HFF-Myc (cell line): ENCODE measurements at regions not wholly inside any gene's neighbourhood (a gene's known extent, or its start where the extent isn't known, plus 50 kb on each side); places are given as distances from the start of the nearest gene placed in this dataset.

Experiments
- DNase-seq: peaks from one replicate; pipeline ENCODE4 v3.0.0-alpha.2; 2011; ENCODE audit warnings: low read depth; ENCODE audit errors: extremely low read depth
- H3K4me3 ChIP-seq: replicated peaks from 2 replicates; pipeline ENCODE4 v1.5.1; 2011; ENCODE audit warnings: low read depth, mild to moderate bottlenecking, control low read depth, low read length
- TF ChIP-seq, protein P1 (sequence below): IDR thresholded peaks from 2 replicates; pipeline ENCODE4 v1.5.1; 2012; ENCODE audit warnings: mild to moderate bottlenecking, low read depth, low read length, control low read depth; ENCODE audit errors: missing control alignments

DNA sequence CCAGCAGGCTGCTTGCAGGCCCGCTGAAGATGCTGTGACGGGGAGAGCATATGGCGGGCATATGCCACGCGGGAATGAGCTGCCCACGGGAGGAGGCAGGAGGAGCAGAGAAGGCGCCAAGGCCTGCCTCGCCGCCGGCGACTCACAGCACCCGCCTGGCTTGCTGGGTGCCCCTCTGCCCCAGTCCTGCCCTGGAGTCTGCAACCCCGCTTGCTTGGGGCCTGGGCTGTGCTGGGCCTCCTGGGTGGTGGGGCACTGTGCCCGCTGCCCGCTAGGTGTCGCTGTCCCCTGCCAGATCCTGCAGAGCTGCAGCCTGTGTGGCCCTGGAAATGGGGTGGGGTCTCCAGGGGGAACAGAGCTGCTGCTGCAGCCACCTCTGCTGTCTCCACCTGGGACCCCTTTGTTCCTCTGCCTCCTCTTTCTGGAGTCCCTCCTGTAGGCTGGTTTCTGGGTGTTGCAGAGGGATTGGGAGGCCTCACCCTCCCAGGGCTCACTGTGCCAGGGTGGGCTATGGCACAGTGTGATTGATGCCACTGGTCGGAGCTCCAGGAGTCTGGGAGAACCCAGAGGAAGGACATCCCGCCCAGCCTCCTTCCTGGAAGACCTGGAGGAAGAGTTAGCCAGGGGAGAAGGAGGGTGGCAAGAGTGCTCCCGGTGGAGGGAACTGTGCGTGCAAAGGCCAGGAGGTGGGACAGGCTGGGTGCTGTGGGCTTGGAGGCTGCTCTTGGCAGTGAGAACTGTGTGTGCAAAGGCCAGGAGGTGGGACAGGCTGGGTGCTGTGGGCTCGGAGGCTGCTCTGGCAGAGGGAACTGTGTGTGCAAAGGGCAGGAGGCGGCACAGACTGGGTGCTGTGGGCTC is 141.0 kb upstream of the CIBAR2 start:
- DNase-seq = no peak
- H3K4me3 ChIP-seq = no peak overlapping the region
- TF ChIP-seq, protein P1, sequence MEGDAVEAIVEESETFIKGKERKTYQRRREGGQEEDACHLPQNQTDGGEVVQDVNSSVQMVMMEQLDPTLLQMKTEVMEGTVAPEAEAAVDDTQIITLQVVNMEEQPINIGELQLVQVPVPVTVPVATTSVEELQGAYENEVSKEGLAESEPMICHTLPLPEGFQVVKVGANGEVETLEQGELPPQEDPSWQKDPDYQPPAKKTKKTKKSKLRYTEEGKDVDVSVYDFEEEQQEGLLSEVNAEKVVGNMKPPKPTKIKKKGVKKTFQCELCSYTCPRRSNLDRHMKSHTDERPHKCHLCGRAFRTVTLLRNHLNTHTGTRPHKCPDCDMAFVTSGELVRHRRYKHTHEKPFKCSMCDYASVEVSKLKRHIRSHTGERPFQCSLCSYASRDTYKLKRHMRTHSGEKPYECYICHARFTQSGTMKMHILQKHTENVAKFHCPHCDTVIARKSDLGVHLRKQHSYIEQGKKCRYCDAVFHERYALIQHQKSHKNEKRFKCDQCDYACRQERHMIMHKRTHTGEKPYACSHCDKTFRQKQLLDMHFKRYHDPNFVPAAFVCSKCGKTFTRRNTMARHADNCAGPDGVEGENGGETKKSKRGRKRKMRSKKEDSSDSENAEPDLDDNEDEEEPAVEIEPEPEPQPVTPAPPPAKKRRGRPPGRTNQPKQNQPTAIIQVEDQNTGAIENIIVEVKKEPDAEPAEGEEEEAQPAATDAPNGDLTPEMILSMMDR = peak; percentile 96

DNA sequence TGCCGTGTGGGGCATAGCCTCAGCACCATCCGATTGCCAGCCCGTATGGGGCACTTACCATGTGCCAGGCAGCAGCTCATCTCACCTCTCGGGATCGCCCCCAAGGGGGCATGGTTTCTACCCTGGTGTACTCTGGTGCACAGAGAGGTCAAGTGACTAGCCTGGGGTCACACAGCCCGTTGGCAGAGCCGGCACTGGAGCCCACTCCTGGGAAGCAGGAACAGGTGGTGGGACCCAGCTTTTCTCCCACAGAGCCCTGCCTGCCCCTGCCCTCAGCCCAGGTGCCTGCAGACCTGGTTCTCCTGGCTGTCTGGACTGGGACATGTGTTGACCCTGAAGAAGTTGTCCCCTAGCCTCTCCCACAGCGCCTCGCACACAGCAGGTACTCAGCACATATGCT is 141.8 kb upstream of the CIBAR2 start:
- DNase-seq = no peak
- TF ChIP-seq, protein P1 = no peak
- no peak overlapping the region for H3K4me3 ChIP-seq

DNA sequence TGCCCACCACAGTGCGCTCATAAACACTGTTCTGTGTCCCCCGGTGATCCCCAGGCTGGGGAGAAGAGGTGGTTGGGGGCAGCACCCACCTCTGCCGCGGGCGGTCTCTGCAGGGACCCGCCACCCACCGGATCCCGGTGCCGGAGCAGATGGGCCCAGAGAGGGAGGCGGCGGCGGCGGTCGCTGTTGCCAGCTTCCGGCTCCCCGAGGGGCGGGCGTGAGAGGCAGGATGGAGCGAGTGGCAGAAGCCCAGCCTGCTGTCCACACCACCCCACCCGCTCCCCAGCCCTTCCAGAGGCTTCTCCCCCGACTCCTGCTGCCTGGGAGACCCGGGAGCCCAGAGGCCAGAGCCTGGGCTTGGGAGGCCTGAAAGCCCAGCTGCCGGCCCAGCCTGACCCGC is 142.6 kb upstream of the CIBAR2 start:
- DNase-seq = no peak
- TF ChIP-seq, protein P1 = no peak

DNA sequence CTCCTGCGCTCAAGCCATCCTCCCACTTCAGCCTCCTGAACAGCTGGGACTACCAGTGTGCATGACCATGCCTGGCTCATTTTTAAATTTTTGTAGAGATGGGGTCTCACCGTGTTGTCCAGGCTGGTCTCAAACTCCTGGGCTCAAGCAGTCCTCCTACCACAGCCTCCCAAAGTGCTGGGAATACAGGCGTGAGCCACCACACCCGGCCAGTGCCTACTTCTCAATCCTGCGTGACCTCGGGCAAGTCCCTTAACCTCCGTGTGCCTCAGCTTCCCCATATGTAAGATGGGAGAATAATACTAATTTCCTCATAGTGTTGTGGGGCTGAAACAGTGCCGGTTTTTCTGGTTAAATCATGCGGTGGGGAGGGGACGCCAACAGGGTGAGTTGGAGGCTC is 143.5 kb upstream of the CIBAR2 start:
- DNase-seq = no peak
- no peak overlapping the region for H3K4me3 ChIP-seq
- TF ChIP-seq, protein P1 = no peak

More for the DNA sequence above, 142.6 kb upstream of the CIBAR2 start:
- H3K4me3 ChIP-seq = no peak overlapping the region

DNA sequence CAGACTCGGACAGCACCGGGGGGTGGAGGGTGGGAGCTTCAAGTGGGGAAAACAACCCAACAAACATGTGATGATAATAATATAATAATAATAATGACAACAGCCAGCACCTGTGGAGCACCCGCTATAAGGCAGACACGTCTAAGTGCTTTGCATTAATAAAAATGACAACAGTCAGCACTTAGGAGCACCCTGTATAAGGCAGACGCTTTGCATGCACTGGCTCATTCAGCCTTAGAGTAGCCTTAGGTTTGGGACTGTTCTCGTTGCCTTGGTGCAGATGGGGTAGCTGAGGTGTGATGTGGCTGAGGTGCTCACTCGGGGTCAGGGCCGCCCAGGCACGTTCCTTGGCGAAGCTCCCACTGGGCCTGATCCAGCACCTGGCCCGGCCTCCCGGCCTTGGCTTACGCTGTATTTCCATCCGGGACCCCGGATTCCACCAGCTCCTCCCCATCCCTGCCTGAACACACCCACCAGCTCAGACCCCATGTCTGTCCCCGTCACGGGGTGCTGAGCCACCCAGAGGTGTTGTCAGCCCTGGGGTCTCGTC is 144.0 kb upstream of the CIBAR2 start:
- TF ChIP-seq, protein P1 = no peak
- no peak for DNase-seq
- H3K4me3 ChIP-seq = no peak overlapping the region

DNA sequence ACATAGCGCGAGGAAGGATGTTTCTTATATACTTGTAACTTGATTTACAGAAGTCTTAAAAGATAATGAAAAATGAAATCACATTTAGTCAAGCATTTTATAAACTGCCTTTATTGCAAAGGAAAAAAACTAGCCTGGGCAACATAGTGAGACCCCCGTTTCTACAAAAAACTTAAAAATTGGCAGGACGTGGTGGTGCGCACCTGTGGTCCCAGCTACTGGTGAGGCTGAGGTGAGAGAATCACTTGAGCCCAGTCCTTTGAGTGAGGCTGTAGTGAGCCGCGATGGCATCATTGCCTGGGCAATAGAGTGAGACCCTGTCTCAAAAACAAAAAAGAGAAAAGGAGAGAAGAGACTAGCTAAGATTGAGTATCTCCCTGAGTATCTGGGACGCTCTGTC is 145.2 kb upstream of the CIBAR2 start:
- TF ChIP-seq, protein P1 = no peak
- no peak for DNase-seq
- H3K4me3 ChIP-seq = no peak overlapping the region

DNA sequence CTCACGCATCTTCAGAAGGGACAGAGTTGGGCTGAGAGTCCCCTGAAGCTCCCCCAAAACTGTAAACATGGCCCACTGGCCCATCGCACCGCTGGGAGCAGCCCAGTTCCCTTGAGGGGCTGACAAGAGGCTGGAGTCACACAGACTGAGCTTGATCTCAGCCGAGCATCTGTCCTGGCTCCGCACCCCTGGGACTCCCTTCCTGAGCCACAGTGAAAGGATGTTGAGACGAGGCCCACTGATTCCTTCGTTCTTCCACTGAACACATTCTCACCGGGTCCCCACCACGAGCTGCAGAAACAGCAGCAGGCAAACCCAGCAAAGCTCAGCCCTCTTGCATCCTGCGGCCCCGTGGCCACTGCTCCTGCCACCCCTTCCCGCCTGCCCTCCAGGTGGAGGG is 145.9 kb upstream of the CIBAR2 start:
- no peak overlapping the region for H3K4me3 ChIP-seq
- DNase-seq = no peak
- TF ChIP-seq, protein P1 = no peak
